Smooth muscle cell (in vitro differentiated cells): ENCODE measurements at regions not wholly inside any gene's neighbourhood (a gene's known extent, or its start where the extent isn't known, plus 50 kb on each side); places are given as distances from the start of the nearest gene placed in this dataset.

Experiments
- DNase-seq: peaks from one replicate; lab custom pipeline; 2025; ENCODE audit not compliant: unreplicated experiment; lab: John Stamatoyannopoulos, UW
- H2AFZ ChIP-seq: fragments of 200-600 bp; sonication (generic); 2 replicates; pipeline ENCODE4 v1.6.0; 2016; ENCODE audit warnings: antibody characterized with exemption, low read depth, mild to moderate bottlenecking
- H3F3A ChIP-seq: fragments of 200-600 bp; sonication (generic); 2 replicates; pipeline ENCODE4 v1.6.0; 2017; ENCODE audit warnings: antibody characterized with exemption, low read depth
- H3K27ac ChIP-seq: fragments of 200-600 bp; sonication (generic); 2 replicates; pipeline ENCODE4 v1.5.1; 2016; ENCODE audit warnings: low read depth, mild to moderate bottlenecking
- H3K27me3 ChIP-seq: fragments of 200-600 bp; sonication (generic); 2 replicates; pipeline ENCODE4 v1.6.1; 2016; ENCODE audit warnings: low read depth, mild to moderate bottlenecking
- H3K36me3 ChIP-seq: fragments of 200-600 bp; sonication (generic); 2 replicates; pipeline ENCODE4 v1.5.1; 2016; ENCODE audit warnings: low read depth
- H3K4me1 ChIP-seq: fragments of 200-600 bp; sonication (generic); 2 replicates; pipeline ENCODE4 v1.5.1; 2016; ENCODE audit warnings: low read depth
- H3K4me2 ChIP-seq: fragments of 200-600 bp; sonication (generic); 2 replicates; pipeline ENCODE4 v1.6.0; 2016; ENCODE audit warnings: mild to moderate bottlenecking
- H3K4me3 ChIP-seq: fragments of 200-600 bp; sonication (generic); 2 replicates; pipeline ENCODE4 v1.5.1; 2016; ENCODE audit warnings: mild to moderate bottlenecking
- H3K79me2 ChIP-seq: fragments of 200-600 bp; sonication (generic); 2 replicates; pipeline ENCODE4 v1.6.0; 2016; ENCODE audit warnings: low read depth, mild to moderate bottlenecking
- H3K9ac ChIP-seq: fragments of 200-600 bp; sonication (generic); 2 replicates; pipeline ENCODE4 v1.6.0; 2016; ENCODE audit warnings: low read depth
- H3K9me3 ChIP-seq: fragments of 200-600 bp; sonication (generic); replicated peaks from 2 replicates; pipeline ENCODE4 v1.5.1; 2016; ENCODE audit warnings: low read depth
- H4K20me1 ChIP-seq: fragments of 200-600 bp; sonication (generic); 2 replicates; pipeline ENCODE4 v1.6.0; 2016; ENCODE audit warnings: low read depth
- CTCF ChIP-seq: fragments of 200-600 bp; sonication (generic); IDR thresholded peaks from 2 replicates; pipeline ENCODE4 v1.5.1; 2017; ENCODE audit warnings: borderline replicate concordance, mild to moderate bottlenecking, antibody characterized with exemption; ENCODE audit not compliant: insufficient read depth, poor library complexity, severe bottlenecking
- WGBS: methylation state at CpG from one replicate; pipeline ENCODE4 v1.1.7; 2016; ENCODE audit warnings: low lambda C conversion rate; 5-methylcytosine and 5-hydroxymethylcytosine counted together

- no peak overlapping the region for H3K4me3 ChIP-seq
- no peak for DNase-seq
- H3F3A ChIP-seq, result no peaks in the 10 kb centered on the region
- no peaks in the 10 kb centered on the region for H4K20me1 ChIP-seq
- WGBS, result 68% methylated on average over 5 of the region's 5 CpGs
- peaks cover 35% of the 10 kb centered on the region for H3K4me1 ChIP-seq
- no peaks in the 10 kb centered on the region for H3K79me2 ChIP-seq
- no peak overlapping the region for H3K27ac ChIP-seq
- H3K9ac ChIP-seq, result no peak overlapping the region
- H3K9me3 ChIP-seq, result no peaks in the 10 kb centered on the region
- no peaks in the 10 kb centered on the region for H3K36me3 ChIP-seq
- no peak for TF ChIP-seq CTCF
- H2AFZ ChIP-seq, result no peak overlapping the region
- H3K27me3 ChIP-seq, result peaks cover 60% of the 10 kb centered on the region
- no peak overlapping the region for H3K4me2 ChIP-seq
Measured at GRCh38 chr16:51759999-51760398, 608.9 kb upstream of the SALL1 start.

GRCh38 chr16:51759329-51759728 lies 608.3 kb upstream of the SALL1 start:
- H3K4me1 ChIP-seq, result peaks cover 28% of the 10 kb centered on the region
- H3K9me3 ChIP-seq, result no peaks in the 10 kb centered on the region
- 36% methylated on average over 4 of the region's 4 CpGs for WGBS
- H3K4me3 ChIP-seq, result no peak overlapping the region
- no peaks in the 10 kb centered on the region for H3K79me2 ChIP-seq
- no peak for TF ChIP-seq CTCF
- H3K27ac ChIP-seq, result no peak overlapping the region
- no peaks in the 10 kb centered on the region for H3K36me3 ChIP-seq
- no peak overlapping the region for H3K4me2 ChIP-seq
- no peak overlapping the region for H2AFZ ChIP-seq
- H3K9ac ChIP-seq, result no peak overlapping the region
- H3K27me3 ChIP-seq, result peaks cover 60% of the 10 kb centered on the region
- H3F3A ChIP-seq, result no peaks in the 10 kb centered on the region
- DNase-seq, result no peak
- H4K20me1 ChIP-seq, result no peaks in the 10 kb centered on the region

GRCh38 chr16:51757921-51758479 lies 606.9 kb upstream of the SALL1 start:
- Histone ChIP-seq H3K9me3 (no peaks in the 10 kb centered on the region), H2AFZ (no peak overlapping the region), H3K9ac (no peak overlapping the region), H3K27ac (no peak overlapping the region), H3K4me2 (no peak overlapping the region), H4K20me1 (no peaks in the 10 kb centered on the region), H3K27me3 (peaks cover 55% of the 10 kb centered on the region), H3K4me1 (peaks cover 22% of the 10 kb centered on the region), H3F3A (no peaks in the 10 kb centered on the region), H3K36me3 (no peaks in the 10 kb centered on the region), H3K4me3 (no peak overlapping the region), H3K79me2 (no peaks in the 10 kb centered on the region)
- DNase-seq, result no peak
- WGBS, result 88% methylated on average over 2 of the region's 2 CpGs
- no peak for TF ChIP-seq CTCF

GRCh38 chr16:51757505-51757904 lies 606.4 kb upstream of the SALL1 start:
- DNase-seq, result no peak
- TF ChIP-seq CTCF, result no peak
- Histone ChIP-seq H3K9ac (no peak overlapping the region), H3K27ac (no peak overlapping the region), H3K9me3 (no peaks in the 10 kb centered on the region), H3K36me3 (no peaks in the 10 kb centered on the region), H3K27me3 (peaks cover 55% of the 10 kb centered on the region), H3F3A (no peaks in the 10 kb centered on the region), H4K20me1 (no peaks in the 10 kb centered on the region), H2AFZ (no peak overlapping the region), H3K79me2 (no peaks in the 10 kb centered on the region), H3K4me2 (no peak overlapping the region), H3K4me3 (no peak overlapping the region), H3K4me1 (peaks cover 22% of the 10 kb centered on the region)
- WGBS, result 94% methylated on average over 6 of the region's 6 CpGs
